Heart left ventricle (tissue), 13 donors: ENCODE measurements at regions not wholly inside any gene's neighbourhood (a gene's known extent, or its start where the extent isn't known, plus 50 kb on each side); places are given as distances from the start of the nearest gene placed in this dataset.

Experiments used
- CTCF ChIP-seq, 12 donors: fragments of 200-600 bp; sonication (generic) in 4 of 12; IDR thresholded peaks; one replicate each; pipeline versions ENCODE4 v1.5.0 to v1.8.0; 2018 to 2022; ENCODE audit warnings: antibody characterized with exemption in 12 of 12, mild to moderate bottlenecking in 5 of 12
- POLR2A ChIP-seq, 2 donors: fragments of 450-650 bp; IDR thresholded peaks; one replicate each; pipeline ENCODE4 v1.6.1; 2017; ENCODE audit warnings: antibody characterized with exemption in 2 of 2, mild to moderate bottlenecking in 2 of 2, moderate library complexity in 2 of 2
- donor health status: ischemic (EF 13 %, LVEDD 7.1; RV severe dilation, severe dysfunction).
- donor health status: DM: no; HTN: yes; CAD: no.
- donor health status: DM: no; HTN: no; CAD: no.
- donor health status: ischemic (EF 25% LVEDD 6.9; RV normal size, moderate dysfunction).
- donor health status: ischemic (EF 25% LVEDD 5.7; RV mildly dilated, moderate dysfunction).
- donor health status: ischemic (EF 35%, LVEDD 5.7; RV mildly dilated, moderate dysfunction).
- donor health status: nonischemic (EF 11% LVEDD 7.7; RV severe dilation, severe dysfunction).
- donor health status: DM: yes; HTN: yes; CAD: no.
- donor health status: PGD.
- donor health status: ischemic (EF 29% LVEDD 5.4; RV normal size, mild dysfunction).
- donor health status: nonischemic (EF 23%, LVEDD 6.1; RV moderate dilation, normal function).

- no peak for TF ChIP-seq CTCF (IDR thresholded peaks at IDR 0.05)
- TF ChIP-seq POLR2A (IDR thresholded peaks at IDR 0.05): no peak
These were observed 66.3 kb upstream of the IL12A start for GRCh38 chr3:159922193-159922840.
